SKM-1 treated with dmso at 0.1 percent for 144 hours (cell line): ENCODE measurements at regions not wholly inside any gene's neighbourhood (a gene's known extent, or its start where the extent isn't known, plus 50 kb on each side); places are given as distances from the start of the nearest gene placed in this dataset.
A peak's percentile ranks its signal among the peaks of the same experiment; 100 is the strongest.

Experiments used
- DNase-seq: peaks from one replicate; lab custom pipeline; 2025; ENCODE audit not compliant: unreplicated experiment; lab: John Stamatoyannopoulos, UW

- DNase-seq, result no peak
Measured at GRCh38 chr5:86875539-86875938, 257.8 kb downstream of the COX7C start.

GRCh38 chr5:86878250-86878649 lies 260.5 kb downstream of the COX7C start:
- DNase-seq, result no peak

GRCh38 chr5:86879086-86879485 lies 261.3 kb downstream of the COX7C start:
- DNase-seq, result no peak

- DNase-seq, result no peak
Measured at GRCh38 chr5:86880344-86880743, 262.6 kb downstream of the COX7C start.

GRCh38 chr5:86880785-86881492 lies 263.2 kb downstream of the COX7C start:
- peak; percentile 76 for DNase-seq

- DNase-seq, result no peak
Measured at GRCh38 chr5:86881493-86882090, 263.9 kb downstream of the COX7C start.

- DNase-seq, result no peak
Measured at GRCh38 chr5:86884608-86885007, 266.9 kb downstream of the COX7C start.

GRCh38 chr5:86885011-86885410 lies 267.3 kb downstream of the COX7C start:
- DNase-seq, result no peak

GRCh38 chr5:86885489-86886230 lies 267.9 kb downstream of the COX7C start:
- DNase-seq, result no peak

GRCh38 chr5:86890375-86890774 lies 272.6 kb downstream of the COX7C start:
- no peak for DNase-seq

GRCh38 chr5:86894056-86894455 lies 276.3 kb downstream of the COX7C start:
- no peak for DNase-seq

- no peak for DNase-seq
Measured at GRCh38 chr5:86896916-86897315, 279.2 kb downstream of the COX7C start.

- no peak for DNase-seq
Measured at GRCh38 chr5:86909418-86910295, 291.9 kb downstream of the COX7C start.

- no peak for DNase-seq
Measured at GRCh38 chr5:86917117-86917579, 299.4 kb downstream of the COX7C start.

GRCh38 chr5:86918246-86918645 lies 300.5 kb downstream of the COX7C start:
- DNase-seq, result no peak

GRCh38 chr5:86926033-86926432 lies 308.3 kb downstream of the COX7C start:
- no peak for DNase-seq

- no peak for DNase-seq
Measured at GRCh38 chr5:86929123-86929766, 311.5 kb downstream of the COX7C start.

GRCh38 chr5:86951761-86952160 lies 315.9 kb upstream of the RASA1 start:
- DNase-seq, result no peak

GRCh38 chr5:86964889-86965288 lies 302.8 kb upstream of the RASA1 start:
- no peak for DNase-seq

- DNase-seq, result no peak
Measured at GRCh38 chr5:86968301-86968753, 299.4 kb upstream of the RASA1 start.
